ENCODE measurements at regions not wholly inside any gene's neighbourhood (a gene's known extent, or its start where the extent isn't known, plus 50 kb on each side); places are given as distances from the start of the nearest gene placed in this dataset.

- DNase-seq = peak; percentile 18
These were observed 50.3 kb upstream of the ATP13A3 start for GRCh38 chr3:194536871-194537637.

All from eye (tissue), 1 donor.